ENCODE measurements at regions not wholly inside any gene's neighbourhood (a gene's known extent, or its start where the extent isn't known, plus 50 kb on each side); places are given as distances from the start of the nearest gene placed in this dataset.

GRCh38 chr14:53515276-53515675 is 362.2 kb upstream of the DDHD1 start:
- H3K4me3 Mint-ChIP-seq = no peak overlapping the region
- DNase-seq = no peak
- no peak overlapping the region for H3K27ac Mint-ChIP-seq
- H3K36me3 ChIP-seq (ENCODE audit: control insufficient read depth, insufficient read depth, low read length) = no peaks in the 10 kb centered on the region
- H3K4me3 ChIP-seq (ENCODE audit: low read length) = no peak overlapping the region
- no peaks in the 10 kb centered on the region for H3K9me3 ChIP-seq (ENCODE audit: control insufficient read depth, low read length)
- H3K36me3 Mint-ChIP-seq (ENCODE audit: low read depth) = no peaks in the 10 kb centered on the region
- TF ChIP-seq CTCF (conservative IDR thresholded peaks at IDR 0.05) = no peak
- no peaks in the 10 kb centered on the region for H3K27me3 ChIP-seq (ENCODE audit: control insufficient read depth, insufficient read depth, low read length, poor library complexity, severe bottlenecking)
- H3K4me1 ChIP-seq (ENCODE audit: control insufficient read depth, insufficient read depth, low read length) = no peaks in the 10 kb centered on the region
- no peaks in the 10 kb centered on the region for H3K27me3 Mint-ChIP-seq (ENCODE audit: insufficient read depth)
- no peaks in the 10 kb centered on the region for H3K9me3 Mint-ChIP-seq
- H3K9ac ChIP-seq (ENCODE audit: extremely low read depth, low read length, poor library complexity, severe bottlenecking) = no peak overlapping the region
- H3K4me1 Mint-ChIP-seq = no peaks in the 10 kb centered on the region
- H3K27ac ChIP-seq (ENCODE audit: low read depth, low read length) = no peak overlapping the region
- WGBS, 2 experiments (ENCODE audit: insufficient coverage in 1 of 2, insufficient read length in 1 of 2) = 89 to 94% methylated on average over 3 to 5 of the region's 5 CpGs

GRCh38 chr14:53514197-53514596 is 361.1 kb upstream of the DDHD1 start:
- WGBS, 2 experiments (ENCODE audit: insufficient coverage in 1 of 2, insufficient read length in 1 of 2) = 96 to 100% methylated on average over 1 to 3 of the region's 3 CpGs
- H3K27ac ChIP-seq (ENCODE audit: low read depth, low read length) = no peak overlapping the region
- no peaks in the 10 kb centered on the region for H3K4me1 ChIP-seq (ENCODE audit: control insufficient read depth, insufficient read depth, low read length)
- Mint-ChIP-seq H3K27me3 (ENCODE audit: insufficient read depth) (no peaks in the 10 kb centered on the region), H3K36me3 (ENCODE audit: low read depth) (no peaks in the 10 kb centered on the region), H3K9me3 (no peaks in the 10 kb centered on the region), H3K27ac (no peak overlapping the region), H3K4me1 (no peaks in the 10 kb centered on the region), H3K4me3 (no peak overlapping the region)
- H3K9ac ChIP-seq (ENCODE audit: extremely low read depth, low read length, poor library complexity, severe bottlenecking) = no peak overlapping the region
- no peak overlapping the region for H3K4me3 ChIP-seq (ENCODE audit: low read length)
- no peaks in the 10 kb centered on the region for H3K9me3 ChIP-seq (ENCODE audit: control insufficient read depth, low read length)
- no peak for TF ChIP-seq CTCF (conservative IDR thresholded peaks at IDR 0.05)
- no peak for DNase-seq
- no peaks in the 10 kb centered on the region for H3K27me3 ChIP-seq (ENCODE audit: control insufficient read depth, insufficient read depth, low read length, poor library complexity, severe bottlenecking)
- H3K36me3 ChIP-seq (ENCODE audit: control insufficient read depth, insufficient read depth, low read length) = no peaks in the 10 kb centered on the region

- TF ChIP-seq CTCF (conservative IDR thresholded peaks at IDR 0.05) = no peak
- Histone ChIP-seq H3K36me3 (ENCODE audit: control insufficient read depth, insufficient read depth, low read length) (no peaks in the 10 kb centered on the region), H3K27ac (ENCODE audit: low read depth, low read length) (no peak overlapping the region), H3K4me1 (ENCODE audit: control insufficient read depth, insufficient read depth, low read length) (peaks cover 4% of the 10 kb centered on the region), H3K9ac (ENCODE audit: extremely low read depth, low read length, poor library complexity, severe bottlenecking) (no peak overlapping the region), H3K27me3 (ENCODE audit: control insufficient read depth, insufficient read depth, low read length, poor library complexity, severe bottlenecking) (no peaks in the 10 kb centered on the region), H3K9me3 (ENCODE audit: control insufficient read depth, low read length) (no peaks in the 10 kb centered on the region), H3K4me3 (ENCODE audit: low read length) (no peak overlapping the region)
- H3K9me3 Mint-ChIP-seq = no peaks in the 10 kb centered on the region
- H3K27ac Mint-ChIP-seq = no peak overlapping the region
- H3K36me3 Mint-ChIP-seq (ENCODE audit: low read depth) = no peaks in the 10 kb centered on the region
- no peak for DNase-seq
- H3K4me1 Mint-ChIP-seq = no peaks in the 10 kb centered on the region
- H3K27me3 Mint-ChIP-seq (ENCODE audit: insufficient read depth) = no peaks in the 10 kb centered on the region
- H3K4me3 Mint-ChIP-seq = no peak overlapping the region
Observed at GRCh38 chr14:53510281-53510912, 357.3 kb upstream of the DDHD1 start.
